RWPE2 (cell line): ENCODE measurements at regions not wholly inside any gene's neighbourhood (a gene's known extent, or its start where the extent isn't known, plus 50 kb on each side); places are given as distances from the start of the nearest gene placed in this dataset.

Experiments used
- ATAC-seq: fragments of 200-7000 bp; cut with Tn5 transposase; 3 replicates; pipeline ENCODE4 v1.9.1; 2021; ENCODE audit warnings: low read depth
- DNase-seq: peaks from one replicate; pipeline ENCODE4 v3.0.0-alpha.2; 2020; ENCODE audit warnings: low spot score
- H3K27ac ChIP-seq: fragments of 450-650 bp; 2 replicates; pipeline ENCODE4 v1.5.1; 2017; ENCODE audit warnings: mild to moderate bottlenecking; ENCODE audit not compliant: poor library complexity, severe bottlenecking
- H3K27me3 ChIP-seq: fragments of 250-450 bp; sonication (Bioruptor Pico); 2 replicates; pipeline ENCODE4 v1.5.1; 2021; ENCODE audit warnings: mild to moderate bottlenecking, moderate library complexity; ENCODE audit not compliant: insufficient read depth, poor library complexity, severe bottlenecking
- H3K36me3 ChIP-seq: fragments of 250-450 bp; sonication (Bioruptor Pico); 2 replicates; pipeline ENCODE4 v1.5.1; 2020; ENCODE audit warnings: low read depth, mild to moderate bottlenecking, moderate library complexity
- H3K4me1 ChIP-seq: fragments of 250-450 bp; sonication (Bioruptor Pico); 2 replicates; pipeline ENCODE4 v1.5.1; 2021; ENCODE audit warnings: mild to moderate bottlenecking, moderate library complexity; ENCODE audit not compliant: insufficient read depth, poor library complexity, severe bottlenecking
- H3K4me3 ChIP-seq: fragments of 250-450 bp; sonication (Bioruptor Pico); 2 replicates; pipeline ENCODE4 v1.5.1; 2021; ENCODE audit warnings: mild to moderate bottlenecking, moderate library complexity; ENCODE audit not compliant: severe bottlenecking
- H3K9me3 ChIP-seq: fragments of 250-450 bp; sonication (Bioruptor Pico); 2 replicates; pipeline ENCODE4 v1.5.1; 2021; ENCODE audit warnings: mild to moderate bottlenecking, moderate library complexity; ENCODE audit not compliant: severe bottlenecking
- TF ChIP-seq, protein P1 (sequence below): fragments of 450-650 bp; IDR thresholded peaks from one replicate; pipeline ENCODE4 v1.5.1; 2017; ENCODE audit warnings: mild to moderate bottlenecking, moderate library complexity; ENCODE audit not compliant: poor library complexity, severe bottlenecking

DNA sequence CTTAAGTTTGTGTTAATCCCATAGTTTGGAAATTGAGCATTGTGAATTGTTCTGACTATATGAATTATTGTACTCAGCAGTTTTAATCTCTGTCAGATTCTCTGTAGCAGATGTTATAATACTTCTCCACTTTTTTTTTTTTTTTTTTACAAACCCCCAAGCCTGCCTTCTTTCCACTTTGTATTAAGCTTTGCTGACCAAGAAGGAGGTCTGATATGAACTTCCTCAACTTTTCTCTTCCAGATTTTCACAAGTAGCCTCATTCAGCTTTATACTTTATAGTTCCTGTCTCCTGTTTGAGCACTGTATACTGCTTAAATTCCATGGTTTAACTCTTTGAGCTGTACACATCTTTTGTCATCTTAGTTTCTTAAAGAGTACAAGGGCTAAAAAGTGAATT, 105.0 kb downstream of the HAUS1 start:
- H3K27me3 ChIP-seq: no peaks in the 10 kb centered on the region
- H3K4me3 ChIP-seq: no peak overlapping the region
- TF ChIP-seq, protein P1, sequence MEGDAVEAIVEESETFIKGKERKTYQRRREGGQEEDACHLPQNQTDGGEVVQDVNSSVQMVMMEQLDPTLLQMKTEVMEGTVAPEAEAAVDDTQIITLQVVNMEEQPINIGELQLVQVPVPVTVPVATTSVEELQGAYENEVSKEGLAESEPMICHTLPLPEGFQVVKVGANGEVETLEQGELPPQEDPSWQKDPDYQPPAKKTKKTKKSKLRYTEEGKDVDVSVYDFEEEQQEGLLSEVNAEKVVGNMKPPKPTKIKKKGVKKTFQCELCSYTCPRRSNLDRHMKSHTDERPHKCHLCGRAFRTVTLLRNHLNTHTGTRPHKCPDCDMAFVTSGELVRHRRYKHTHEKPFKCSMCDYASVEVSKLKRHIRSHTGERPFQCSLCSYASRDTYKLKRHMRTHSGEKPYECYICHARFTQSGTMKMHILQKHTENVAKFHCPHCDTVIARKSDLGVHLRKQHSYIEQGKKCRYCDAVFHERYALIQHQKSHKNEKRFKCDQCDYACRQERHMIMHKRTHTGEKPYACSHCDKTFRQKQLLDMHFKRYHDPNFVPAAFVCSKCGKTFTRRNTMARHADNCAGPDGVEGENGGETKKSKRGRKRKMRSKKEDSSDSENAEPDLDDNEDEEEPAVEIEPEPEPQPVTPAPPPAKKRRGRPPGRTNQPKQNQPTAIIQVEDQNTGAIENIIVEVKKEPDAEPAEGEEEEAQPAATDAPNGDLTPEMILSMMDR: no peak
- H3K9me3 ChIP-seq: no peaks in the 10 kb centered on the region
- ATAC-seq (no peak), DNase-seq (no peak)
- H3K27ac ChIP-seq: no peak overlapping the region
- no peaks in the 10 kb centered on the region for H3K4me1 ChIP-seq
- H3K36me3 ChIP-seq: peaks cover 7% of the 10 kb centered on the region; the same call in 1 of the 2 replicates

DNA sequence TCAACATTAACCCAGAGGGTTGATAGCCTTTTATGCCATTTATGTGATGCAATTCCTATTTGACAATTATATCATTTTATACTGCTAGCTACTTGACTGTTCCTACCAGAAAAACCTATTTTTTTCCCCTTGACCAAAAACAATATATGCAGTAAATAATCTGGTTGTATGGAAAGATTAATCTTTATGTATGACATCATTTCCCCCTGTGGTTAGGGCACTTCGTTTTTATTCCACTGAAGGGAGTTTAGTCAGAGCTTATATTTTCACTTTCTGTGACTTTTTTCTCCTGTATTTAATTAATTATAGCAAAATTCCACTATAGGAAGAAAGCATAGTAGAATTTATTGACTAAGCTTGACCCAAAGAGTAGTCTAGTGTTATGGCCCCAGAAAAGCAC, 107.6 kb downstream of the HAUS1 start:
- H3K27me3 ChIP-seq: no peaks in the 10 kb centered on the region
- peaks cover 17% of the 10 kb centered on the region for H3K36me3 ChIP-seq
- DNase-seq (no peak), ATAC-seq (no peak)
- H3K9me3 ChIP-seq: no peaks in the 10 kb centered on the region
- no peak overlapping the region for H3K4me3 ChIP-seq
- no peaks in the 10 kb centered on the region for H3K4me1 ChIP-seq
- no peak overlapping the region for H3K27ac ChIP-seq
- TF ChIP-seq, protein P1: no peak

DNA sequence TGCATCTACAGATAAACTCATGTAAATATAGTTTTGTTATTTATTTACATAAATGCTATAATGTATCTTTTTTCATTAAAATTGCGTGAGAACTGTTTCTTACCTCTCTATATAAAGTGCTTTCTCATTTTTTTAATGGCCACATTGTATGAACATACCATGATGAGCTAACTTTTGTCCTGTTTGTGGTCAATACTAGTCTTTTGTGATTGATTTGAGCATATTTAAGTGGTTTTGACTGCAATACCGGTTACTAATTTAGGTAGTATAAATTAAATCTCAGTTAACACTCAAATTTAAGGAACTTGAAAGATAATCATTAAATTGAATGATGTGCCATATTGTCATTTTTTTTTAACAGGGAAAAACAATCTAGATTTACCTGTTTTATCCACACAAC, 108.2 kb downstream of the HAUS1 start:
- TF ChIP-seq, protein P1: no peak
- no peak overlapping the region for H3K4me3 ChIP-seq
- ATAC-seq (no peak), DNase-seq (no peak)
- peaks cover 23% of the 10 kb centered on the region for H3K36me3 ChIP-seq
- H3K27ac ChIP-seq: no peak overlapping the region
- H3K9me3 ChIP-seq: no peaks in the 10 kb centered on the region
- H3K27me3 ChIP-seq: no peaks in the 10 kb centered on the region
- no peaks in the 10 kb centered on the region for H3K4me1 ChIP-seq

DNA sequence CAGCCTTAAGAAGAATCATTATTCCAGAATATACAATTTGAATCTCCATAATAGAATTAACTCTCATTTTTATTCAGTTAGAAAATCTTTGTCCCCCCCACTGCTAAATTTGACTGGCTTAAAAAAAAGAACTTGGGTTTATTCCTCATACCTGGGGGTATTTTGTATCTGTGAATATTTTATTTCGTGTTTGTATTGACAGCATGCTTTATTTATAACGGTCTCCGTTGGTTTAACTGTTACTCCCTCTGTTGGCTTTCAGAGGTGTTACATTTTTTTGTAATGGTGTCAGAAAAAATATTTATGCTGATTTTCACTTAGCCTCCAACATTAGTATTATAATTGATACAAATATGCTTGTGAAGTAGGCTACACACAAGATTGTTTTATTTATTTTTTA, 109.1 kb downstream of the HAUS1 start:
- Histone ChIP-seq H3K36me3 (peaks cover 27% of the 10 kb centered on the region), H3K27me3 (no peaks in the 10 kb centered on the region), H3K4me3 (no peak overlapping the region), H3K4me1 (no peaks in the 10 kb centered on the region), H3K27ac (no peak overlapping the region), H3K9me3 (no peaks in the 10 kb centered on the region)
- DNase-seq (no peak), ATAC-seq (no peak)
- TF ChIP-seq, protein P1: peak; percentile 58

DNA sequence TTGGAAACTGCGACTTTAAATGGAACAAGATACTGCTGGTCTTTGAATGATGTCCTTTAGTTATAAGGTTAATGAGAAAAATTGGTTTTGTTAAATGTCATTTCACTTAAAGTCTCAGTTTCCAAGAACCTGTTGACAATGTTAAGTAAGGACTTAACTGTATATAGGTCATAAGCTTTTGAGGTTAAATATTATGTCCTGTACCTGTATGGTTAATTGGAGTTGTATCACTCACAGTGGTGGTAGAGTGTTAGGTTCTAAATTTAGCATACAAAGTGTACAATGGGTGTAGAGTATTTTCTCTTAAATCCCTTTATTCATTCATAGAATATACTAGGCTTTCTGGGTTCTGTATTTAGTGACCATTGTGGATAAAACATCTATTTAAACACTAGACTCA, 110.2 kb downstream of the HAUS1 start:
- H3K27ac ChIP-seq: no peak overlapping the region
- H3K36me3 ChIP-seq: peaks cover 34% of the 10 kb centered on the region
- H3K9me3 ChIP-seq: no peaks in the 10 kb centered on the region
- no peak overlapping the region for H3K4me3 ChIP-seq
- no peak for ATAC-seq
- no peaks in the 10 kb centered on the region for H3K4me1 ChIP-seq
- TF ChIP-seq, protein P1: no peak
- no peak for DNase-seq
- no peaks in the 10 kb centered on the region for H3K27me3 ChIP-seq
